HG03135 (cell line): ENCODE measurements at regions not wholly inside any gene's neighbourhood (a gene's known extent, or its start where the extent isn't known, plus 50 kb on each side); places are given as distances from the start of the nearest gene placed in this dataset.

Experiments
- ATAC-seq: cut with Tn5 transposase; IDR thresholded peaks from one replicate; pipeline ENCODE4 v1.9.1; 2021; ENCODE audit warnings: mild to moderate bottlenecking, moderate library complexity; ENCODE audit not compliant: unreplicated experiment

DNA sequence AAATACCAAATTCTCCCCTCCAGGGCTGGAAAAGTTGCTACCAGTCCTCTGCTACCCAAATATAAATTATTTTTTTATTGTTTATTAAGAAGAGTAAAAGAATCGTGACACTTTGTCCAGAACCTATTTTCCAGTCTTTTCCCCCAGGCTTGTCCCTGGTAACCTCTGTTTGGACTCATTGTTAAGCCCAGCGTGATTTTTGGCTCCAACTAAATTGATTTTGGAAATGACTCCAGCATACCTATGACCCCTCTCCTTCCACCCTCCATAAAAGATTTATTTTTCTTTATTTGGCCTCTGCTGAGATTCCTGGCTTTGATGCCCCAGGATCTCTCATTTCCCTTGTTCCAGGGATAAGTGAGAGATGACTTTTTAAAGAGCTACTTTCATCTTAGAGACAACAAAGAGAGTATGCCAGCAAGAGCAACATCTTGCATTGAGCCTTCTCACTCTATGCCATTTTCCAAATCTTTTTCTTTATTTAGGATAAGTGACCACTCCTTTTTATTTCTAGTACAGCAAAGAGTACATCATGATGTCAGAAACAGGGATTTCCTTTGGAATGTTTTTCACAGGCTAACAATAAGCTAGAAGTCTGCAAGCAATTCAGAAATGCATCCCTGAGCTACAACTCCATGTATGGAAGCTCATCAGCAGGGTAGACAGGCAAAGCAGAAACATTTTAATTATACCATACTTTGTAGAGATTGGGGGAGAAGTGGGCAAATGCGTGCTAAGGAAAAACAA, 75.8 kb downstream of the DAD1 start:
- ATAC-seq, result no peak

GRCh38 chr14:22512106-22512814, 76.8 kb downstream of the DAD1 start:
- ATAC-seq, result no peak

GRCh38 chr14:22510527-22511110, 78.4 kb downstream of the DAD1 start:
- no peak for ATAC-seq

GRCh38 chr14:22509751-22510300, 79.2 kb downstream of the DAD1 start:
- no peak for ATAC-seq

DNA sequence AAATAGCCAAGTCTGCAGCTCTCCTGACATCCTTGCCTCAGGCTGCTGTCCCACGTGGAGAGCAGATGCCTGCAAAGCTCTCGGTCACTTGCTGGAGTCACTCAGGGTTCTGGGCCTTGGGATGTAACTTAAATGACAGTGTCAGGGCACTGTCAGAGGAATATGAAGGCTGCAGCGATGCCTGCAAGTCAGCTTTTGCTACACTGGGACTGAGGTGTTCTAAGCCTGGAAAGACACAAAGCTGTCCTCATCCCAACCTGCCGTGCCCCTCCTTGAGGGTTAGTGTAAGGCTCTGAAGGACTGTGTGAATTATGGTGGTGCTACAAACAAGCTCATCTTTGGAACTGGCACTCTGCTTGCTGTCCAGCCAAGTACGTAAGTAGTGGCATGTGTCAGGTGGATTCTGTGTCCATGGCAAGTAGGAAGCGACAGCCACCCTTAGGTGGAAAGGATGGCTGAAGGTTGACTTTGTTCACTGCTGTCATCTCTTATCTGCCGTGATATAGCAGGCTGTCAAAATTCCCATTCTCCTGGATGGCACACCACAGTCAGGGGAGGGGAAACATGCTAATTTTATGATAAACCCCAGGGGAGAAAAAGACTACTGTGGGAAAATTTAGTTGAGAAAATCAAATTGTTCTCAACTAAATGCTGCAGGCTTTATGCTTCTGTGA, 79.9 kb downstream of the DAD1 start:
- ATAC-seq, result no peak

- ATAC-seq, result no peak
Measured at GRCh38 chr14:22508662-22509035, 80.4 kb downstream of the DAD1 start.

- no peak for ATAC-seq
Measured at GRCh38 chr14:22508150-22508457, 80.9 kb downstream of the DAD1 start.

- no peak for ATAC-seq
Measured at GRCh38 chr14:22506778-22507351, 82.2 kb downstream of the DAD1 start.

DNA sequence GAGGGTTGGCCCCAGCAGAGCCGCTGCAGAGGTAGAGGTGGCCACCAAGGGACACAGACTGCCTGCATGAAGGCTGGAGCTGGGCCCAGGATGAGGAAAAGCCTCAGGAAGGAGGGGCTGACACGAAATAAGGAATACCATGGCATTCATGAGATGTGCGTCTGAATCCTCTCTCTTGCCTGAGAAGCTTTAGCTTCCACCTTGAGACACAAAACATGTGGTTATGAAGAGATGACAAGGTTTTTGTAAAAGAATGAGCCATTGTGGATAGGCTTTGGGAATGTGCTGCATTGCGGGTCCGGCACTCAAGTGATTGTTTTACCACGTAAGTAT, 82.7 kb downstream of the DAD1 start:
- ATAC-seq, result no peak

DNA sequence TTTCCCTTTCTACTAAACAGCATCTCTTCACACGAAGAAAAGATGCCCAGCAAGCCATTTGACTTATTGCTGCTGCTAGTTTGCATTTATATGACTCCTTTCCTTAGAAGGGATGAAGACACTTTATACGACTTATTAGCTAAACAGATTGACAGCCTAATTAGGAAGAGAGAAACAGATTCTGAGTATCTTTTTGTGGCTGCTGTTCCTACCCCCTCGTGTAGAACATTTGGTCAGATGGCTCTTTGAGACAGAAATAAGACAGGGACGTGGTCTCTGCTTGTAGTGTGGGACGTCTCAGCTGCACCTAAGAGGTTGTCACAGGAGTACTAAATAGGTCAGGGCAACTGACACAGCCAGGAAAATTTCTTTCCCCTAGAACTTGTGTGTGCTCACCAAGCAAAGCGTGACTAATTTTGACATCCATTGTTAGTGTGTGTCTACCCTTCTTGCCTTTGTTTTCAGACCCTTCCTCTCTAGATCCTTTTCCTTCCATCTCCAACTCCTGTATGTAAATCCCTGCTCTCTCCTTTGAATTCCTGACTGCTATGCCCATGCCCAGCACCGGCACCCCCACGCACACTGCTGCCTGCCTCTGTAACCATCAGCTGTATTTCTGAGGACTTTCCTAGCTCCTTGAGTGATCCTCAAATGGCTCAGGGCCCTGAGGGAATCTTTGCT, 83.2 kb downstream of the DAD1 start:
- no peak for ATAC-seq

- no peak for ATAC-seq
Measured at GRCh38 chr14:22505309-22505696, 83.7 kb downstream of the DAD1 start.

DNA sequence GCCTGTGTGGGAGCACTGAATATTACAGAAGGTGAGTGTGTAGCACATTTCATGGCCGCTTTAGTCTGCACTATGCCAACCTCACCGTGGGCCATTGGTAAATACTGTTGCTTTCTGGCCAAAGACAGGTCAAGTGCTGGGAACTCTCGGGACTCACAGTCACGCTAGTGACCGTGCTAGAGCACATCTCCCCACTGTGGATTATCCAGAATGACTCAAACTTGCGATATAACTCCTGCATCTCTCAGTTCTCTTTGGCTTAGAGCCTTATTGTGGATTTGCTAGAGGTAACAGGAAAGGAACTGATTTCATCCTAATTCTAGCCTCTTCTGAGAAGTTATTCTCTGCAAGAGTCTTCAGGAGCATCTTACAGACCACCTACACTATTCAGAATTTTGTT, 86.5 kb downstream of the DAD1 start:
- no peak for ATAC-seq

GRCh38 chr14:22502007-22502406, 87.0 kb downstream of the DAD1 start:
- ATAC-seq, result no peak

DNA sequence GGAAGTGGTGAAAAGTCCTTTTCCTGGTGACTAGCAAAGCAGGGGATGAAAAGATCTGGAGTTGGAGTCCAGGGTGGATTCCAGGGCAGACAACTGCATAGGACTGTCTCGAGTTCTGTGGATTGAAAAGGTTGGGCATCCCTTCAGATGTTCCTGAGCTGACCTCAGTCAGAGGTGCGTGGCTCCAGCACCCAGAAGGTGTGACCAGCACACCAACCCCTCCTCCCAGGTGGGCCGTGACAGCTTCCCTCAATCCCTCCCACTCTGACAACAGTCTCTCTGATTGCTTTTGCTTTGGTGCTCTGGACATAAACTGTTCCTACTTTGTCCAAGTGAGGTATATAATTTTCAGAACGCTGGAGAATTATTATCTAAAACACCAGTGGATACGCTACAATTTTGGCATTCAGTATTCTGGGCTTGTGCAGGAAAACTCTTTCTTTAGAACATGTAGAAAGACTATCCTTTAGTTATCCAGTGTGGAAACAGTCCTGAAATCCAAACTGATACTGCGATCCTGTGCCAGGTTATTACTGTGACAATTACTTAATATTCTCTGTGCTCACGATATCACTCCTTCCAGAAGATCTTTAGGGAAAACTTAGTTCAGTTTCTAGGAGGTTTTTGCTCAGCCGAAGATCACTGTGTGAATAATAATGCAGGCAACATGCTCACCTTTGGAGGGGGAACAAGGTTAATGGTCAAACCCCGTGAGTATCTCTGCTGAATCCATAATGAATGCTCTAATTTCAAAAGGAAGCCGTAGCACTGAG, 87.9 kb downstream of the DAD1 start:
- no peak for ATAC-seq

DNA sequence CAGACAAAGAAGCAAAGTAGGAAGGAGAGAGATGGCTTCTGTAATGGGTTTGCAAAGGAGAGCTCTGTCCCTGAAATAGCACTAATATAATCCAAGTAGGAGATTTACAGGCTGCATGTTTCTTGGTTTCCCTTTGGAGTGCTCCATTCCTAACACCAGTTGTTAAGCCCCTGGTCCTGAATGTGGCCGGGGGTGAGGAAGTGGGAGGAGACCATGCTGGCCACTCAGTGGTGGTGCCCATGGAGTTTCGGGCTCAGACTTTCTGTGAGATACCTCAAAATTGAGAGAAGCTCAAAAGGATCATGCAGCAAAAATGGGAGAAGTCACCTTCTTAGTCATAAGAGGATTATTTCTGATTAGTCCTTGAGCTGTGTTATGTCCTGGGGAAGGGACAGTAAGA, 88.5 kb downstream of the DAD1 start:
- ATAC-seq, result no peak

DNA sequence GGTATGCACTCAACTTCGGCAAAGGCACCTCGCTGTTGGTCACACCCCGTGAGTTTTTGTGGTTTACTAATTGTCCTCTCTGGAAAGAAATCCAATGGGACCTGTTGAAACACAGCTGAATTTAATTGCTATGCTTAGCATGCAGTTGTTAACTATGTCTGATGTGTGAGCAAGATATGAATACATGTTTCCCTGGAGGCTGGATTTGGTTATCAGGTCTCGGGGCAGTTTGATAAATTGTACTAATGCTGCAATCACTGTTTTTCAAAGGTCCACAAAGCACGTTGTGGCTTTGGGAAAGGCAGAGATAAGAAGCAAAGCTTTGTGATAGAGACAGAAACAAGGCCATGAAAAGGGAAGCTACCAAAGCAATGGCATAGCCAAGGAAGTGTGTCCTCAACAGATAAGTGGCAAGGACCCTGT, 91.3 kb downstream of the DAD1 start:
- no peak for ATAC-seq

- ATAC-seq, result no peak
Measured at GRCh38 chr14:22497144-22497423, 91.9 kb downstream of the DAD1 start.

- no peak for ATAC-seq
Measured at GRCh38 chr14:22494486-22495135, 94.4 kb downstream of the DAD1 start.

DNA sequence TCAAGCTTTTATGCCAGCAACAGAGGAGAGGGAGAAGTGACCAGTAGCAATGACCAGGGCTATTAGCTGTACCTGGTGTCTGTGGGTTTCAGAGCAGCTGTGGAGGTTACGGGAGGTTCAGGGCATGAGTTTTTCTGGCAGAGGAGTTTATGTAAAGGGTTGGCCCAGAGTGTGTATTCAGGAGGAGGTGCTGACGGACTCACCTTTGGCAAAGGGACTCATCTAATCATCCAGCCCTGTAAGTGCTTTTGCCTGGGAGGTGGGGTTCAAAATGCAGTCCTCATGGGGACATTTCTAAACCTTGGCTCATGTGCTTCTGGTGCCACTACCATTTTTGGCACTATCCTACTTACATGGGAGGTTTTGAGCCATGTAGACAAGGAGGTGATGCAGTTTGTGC, 95.3 kb downstream of the DAD1 start:
- ATAC-seq, result no peak
